ENCODE measurements at regions not wholly inside any gene's neighbourhood (a gene's known extent, or its start where the extent isn't known, plus 50 kb on each side); places are given as distances from the start of the nearest gene placed in this dataset.

- no peak for TF ChIP-seq POLR2A (IDR thresholded peaks at IDR 0.05)
- TF ChIP-seq CTCF (IDR thresholded peaks at IDR 0.05): no peak
- TF ChIP-seq POLR2AphosphoS5 (IDR thresholded peaks at IDR 0.05): no peak
These were observed 128.7 kb upstream of the SLC27A6 start for GRCh38 chr5:128836571-128836970.
